ENCODE measurements at regions not wholly inside any gene's neighbourhood (a gene's known extent, or its start where the extent isn't known, plus 50 kb on each side); places are given as distances from the start of the nearest gene placed in this dataset.

DNA sequence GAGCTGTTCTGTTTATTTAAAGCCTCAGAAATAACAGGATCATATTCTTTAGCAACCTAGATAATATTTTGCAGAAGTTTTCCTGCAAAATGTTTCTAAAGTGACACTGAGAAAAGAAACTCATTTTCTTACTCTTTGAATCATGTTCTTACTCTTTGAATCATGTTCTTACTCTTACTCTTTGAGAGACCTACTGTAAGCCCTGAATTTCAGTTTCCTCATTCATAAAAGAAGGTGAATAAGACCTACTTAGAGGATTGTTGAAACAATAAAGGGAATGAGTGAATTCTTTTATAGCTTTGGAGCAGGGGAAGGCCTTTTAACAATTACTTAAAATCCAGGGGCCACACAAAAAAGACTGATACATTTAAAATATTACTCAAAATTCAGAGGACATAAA is 221.7 kb upstream of the CMC1 start:
- Histone ChIP-seq H3K9ac (ENCODE audit: control insufficient read depth, extremely low read depth, insufficient read depth, low read length) (no peak overlapping the region), H3K4me2 (ENCODE audit: control insufficient read depth, extremely low read depth, insufficient read depth, low read depth, low read length) (no peak overlapping the region), H3K27ac (ENCODE audit: control insufficient read depth, insufficient read depth, low read length) (no peak overlapping the region), H4K20me1 (ENCODE audit: control insufficient read depth, extremely low read depth, insufficient read depth, low read length) (no peaks in the 10 kb centered on the region), H3K36me3 (ENCODE audit: control insufficient read depth in 2 of 2, extremely low read depth in 1 of 2, insufficient read depth in 2 of 2, low read length in 2 of 2) (no peaks in the 10 kb centered on the region), H3K4me3 (ENCODE audit: control insufficient read depth in 2 of 3, extremely low read depth in 1 of 3, insufficient read depth in 2 of 3, low read depth in 1 of 3, low read length in 3 of 3) (no peak overlapping the region), H3K9me3 (ENCODE audit: control insufficient read depth, low read depth, low read length) (no peaks in the 10 kb centered on the region), H3K79me2 (ENCODE audit: control insufficient read depth, insufficient read depth, low read length) (no peaks in the 10 kb centered on the region), H2AFZ (ENCODE audit: control insufficient read depth, low read length) (no peak overlapping the region), H3K27me3 (ENCODE audit: control insufficient read depth, extremely low read depth, insufficient read depth, low read length) (no peaks in the 10 kb centered on the region), H3K9me1 (ENCODE audit: control insufficient read depth, extremely low read depth, insufficient read depth, low read length) (no peaks in the 10 kb centered on the region), H3K4me1 (ENCODE audit: control insufficient read depth, extremely low read depth, insufficient read depth, low read length) (no peaks in the 10 kb centered on the region)
- no peak for TF ChIP-seq EZH2 (IDR thresholded peaks at IDR 0.05; ENCODE audit: low read length)
- TF ChIP-seq CTCF (optimal IDR thresholded peaks at IDR 0.05 in 1 of 3, IDR thresholded peaks at IDR 0.05 in 1 of 3, conservative IDR thresholded peaks at IDR 0.05 in 1 of 3; ENCODE audit: extremely low read depth in 1 of 3, insufficient read depth in 2 of 3, low read length in 3 of 3): no peak
- FAIRE-seq: no peak
- dilution Hi-C loops (cut with MboI; ENCODE audit: extremely low pct_ligation_motif_present, low sequenced_read_pairs): no loop called here
- DNase-seq (ENCODE audit: low read depth, low spot score): no peak

DNA sequence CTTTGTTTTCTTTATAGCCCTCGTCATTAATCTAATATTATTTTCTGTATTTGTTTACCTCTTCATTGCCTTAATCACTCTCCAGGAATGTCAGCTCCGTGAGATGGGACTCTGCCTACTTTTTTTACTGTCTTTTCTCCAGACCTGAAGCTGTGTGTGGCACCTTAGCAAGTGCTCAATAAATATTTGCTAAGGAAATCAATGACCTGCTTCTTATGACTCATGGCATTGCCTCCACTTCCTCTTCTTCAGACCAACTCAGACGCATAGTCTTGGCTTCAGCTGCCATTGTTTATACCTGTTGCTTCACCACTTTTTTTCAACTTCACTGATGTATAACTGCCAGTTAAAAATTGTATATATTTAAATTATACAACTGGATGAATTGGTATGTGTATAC is 218.5 kb upstream of the CMC1 start:
- Histone ChIP-seq H3K9me3 (ENCODE audit: control insufficient read depth, low read depth, low read length) (no peaks in the 10 kb centered on the region), H3K4me3 (ENCODE audit: control insufficient read depth in 2 of 3, extremely low read depth in 1 of 3, insufficient read depth in 2 of 3, low read depth in 1 of 3, low read length in 3 of 3) (no peak overlapping the region), H3K4me2 (ENCODE audit: control insufficient read depth, extremely low read depth, insufficient read depth, low read depth, low read length) (no peak overlapping the region), H3K27me3 (ENCODE audit: control insufficient read depth, extremely low read depth, insufficient read depth, low read length) (no peaks in the 10 kb centered on the region), H3K9ac (ENCODE audit: control insufficient read depth, extremely low read depth, insufficient read depth, low read length) (no peak overlapping the region), H3K9me1 (ENCODE audit: control insufficient read depth, extremely low read depth, insufficient read depth, low read length) (no peaks in the 10 kb centered on the region), H2AFZ (ENCODE audit: control insufficient read depth, low read length) (no peak overlapping the region), H3K36me3 (ENCODE audit: control insufficient read depth in 2 of 2, extremely low read depth in 1 of 2, insufficient read depth in 2 of 2, low read length in 2 of 2) (no peaks in the 10 kb centered on the region), H3K4me1 (ENCODE audit: control insufficient read depth, extremely low read depth, insufficient read depth, low read length) (no peaks in the 10 kb centered on the region), H4K20me1 (ENCODE audit: control insufficient read depth, extremely low read depth, insufficient read depth, low read length) (no peaks in the 10 kb centered on the region), H3K27ac (ENCODE audit: control insufficient read depth, insufficient read depth, low read length) (no peak overlapping the region), H3K79me2 (ENCODE audit: control insufficient read depth, insufficient read depth, low read length) (no peaks in the 10 kb centered on the region)
- no peak for DNase-seq (ENCODE audit: low read depth, low spot score)
- FAIRE-seq: no peak
- TF ChIP-seq EZH2 (IDR thresholded peaks at IDR 0.05; ENCODE audit: low read length) (no peak), CTCF (optimal IDR thresholded peaks at IDR 0.05 in 1 of 3, IDR thresholded peaks at IDR 0.05 in 1 of 3, conservative IDR thresholded peaks at IDR 0.05 in 1 of 3; ENCODE audit: extremely low read depth in 1 of 3, insufficient read depth in 2 of 3, low read length in 3 of 3) (no peak)
- dilution Hi-C loops (cut with MboI; ENCODE audit: extremely low pct_ligation_motif_present, low sequenced_read_pairs): no loop called here

All from keratinocyte (primary cell).